ENCODE measurements at regions not wholly inside any gene's neighbourhood (a gene's known extent, or its start where the extent isn't known, plus 50 kb on each side); places are given as distances from the start of the nearest gene placed in this dataset.
A peak's percentile ranks its signal among the peaks of the same experiment; 100 is the strongest.

GRCh38 chr12:67433385-67434175 is 164.4 kb downstream of the CAND1 start:
- Histone ChIP-seq H3K4me1 (peaks cover 0 to 54% of the 10 kb centered on the region in 2 donors), H3K27me3 (no peaks in the 10 kb centered on the region), H3K36me3 (no peaks in the 10 kb centered on the region), H3K4me3 (no peak overlapping the region), H3K27ac (peak overlapping the region; percentile 69 to 75), H3K9me3 (no peaks in the 10 kb centered on the region)
- DNase-seq (ENCODE audit: low spot score) = no peak
- no peak for TF ChIP-seq CTCF (IDR thresholded peaks at IDR 0.05)

GRCh38 chr12:67434671-67435370 is 165.7 kb downstream of the CAND1 start:
- peak; percentile 69 for DNase-seq (ENCODE audit: low spot score)
- TF ChIP-seq CTCF (IDR thresholded peaks at IDR 0.05) = no peak
- Histone ChIP-seq H3K4me3 (no peak overlapping the region), H3K36me3 (no peaks in the 10 kb centered on the region), H3K27me3 (no peaks in the 10 kb centered on the region), H3K9me3 (no peaks in the 10 kb centered on the region), H3K27ac (peak overlapping the region; percentile 69 to 75), H3K4me1 (peaks cover 0 to 53% of the 10 kb centered on the region in 2 donors)

- Histone ChIP-seq H3K27me3 (no peaks in the 10 kb centered on the region), H3K9me3 (no peaks in the 10 kb centered on the region), H3K27ac (peak overlapping the region in 1 of 2 donors; percentile 75), H3K4me3 (no peak overlapping the region), H3K4me1 (peaks cover 0 to 39% of the 10 kb centered on the region in 2 donors), H3K36me3 (no peaks in the 10 kb centered on the region)
- no peak for DNase-seq (ENCODE audit: low spot score)
- no peak for TF ChIP-seq CTCF (IDR thresholded peaks at IDR 0.05)
Measured at GRCh38 chr12:67436230-67436629, 167.1 kb downstream of the CAND1 start.

- Histone ChIP-seq H3K27me3 (no peaks in the 10 kb centered on the region), H3K9me3 (no peaks in the 10 kb centered on the region), H3K4me1 (peaks cover 0 to 39% of the 10 kb centered on the region in 2 donors), H3K36me3 (no peaks in the 10 kb centered on the region), H3K4me3 (no peak overlapping the region), H3K27ac (peak overlapping the region in 1 of 2 donors; percentile 37)
- no peak for DNase-seq (ENCODE audit: low spot score)
- no peak for TF ChIP-seq CTCF (IDR thresholded peaks at IDR 0.05)
Measured at GRCh38 chr12:67437011-67437410, 167.9 kb downstream of the CAND1 start.

GRCh38 chr12:67439611-67440010 is 170.5 kb downstream of the CAND1 start:
- no peak overlapping the region for H3K27ac ChIP-seq
- no peaks in the 10 kb centered on the region for H3K27me3 ChIP-seq
- H3K9me3 ChIP-seq = no peaks in the 10 kb centered on the region
- no peak overlapping the region for H3K4me3 ChIP-seq
- no peaks in the 10 kb centered on the region for H3K36me3 ChIP-seq
- peaks cover 0 to 35% of the 10 kb centered on the region in 2 donors for H3K4me1 ChIP-seq
- no peak for DNase-seq (ENCODE audit: low spot score)
- TF ChIP-seq CTCF (IDR thresholded peaks at IDR 0.05) = no peak
